ENCODE measurements at regions not wholly inside any gene's neighbourhood (a gene's known extent, or its start where the extent isn't known, plus 50 kb on each side); places are given as distances from the start of the nearest gene placed in this dataset.
"Not testable (repeated sequence)": the region's sequence is repeated elsewhere in the genome, so short reads cannot be mapped to it uniquely, and the experiment has no call there.

DNA sequence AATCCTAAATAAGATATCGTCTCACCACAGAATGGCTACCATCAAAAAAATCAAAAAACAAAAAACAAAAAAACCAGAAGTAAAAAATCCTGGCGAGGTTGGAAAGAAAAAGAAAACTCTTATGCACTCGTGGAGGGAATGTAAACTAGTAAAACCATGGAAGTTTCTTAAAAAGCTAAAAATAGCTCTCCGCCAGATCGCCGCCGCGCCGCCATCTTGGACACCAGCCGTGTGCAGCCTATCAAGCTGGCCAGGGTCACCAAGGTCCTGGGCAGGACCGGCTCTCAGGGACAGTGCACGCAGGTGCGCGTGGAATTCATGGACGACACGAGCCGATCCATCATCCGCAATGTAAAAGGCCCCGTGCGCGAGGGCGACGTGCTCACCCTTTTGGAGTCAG lies 71.7 kb downstream of the TBC1D28 start:
- H3K9me2 ChIP-seq (replicated peaks; ENCODE audit: low read depth, low read length); H3F3A ChIP-seq (ENCODE audit: low read depth); H3K9ac ChIP-seq (ENCODE audit: low read depth, low read length, poor library complexity, severe bottlenecking); H4K20me1 ChIP-seq (ENCODE audit: insufficient read depth, low read length, poor library complexity, severe bottlenecking); H3K36me3 ChIP-seq (ENCODE audit: insufficient read depth, low read length); H3K79me2 ChIP-seq (ENCODE audit: insufficient read depth, low read length); H3K4me2 ChIP-seq (ENCODE audit: low read depth, low read length, poor library complexity, severe bottlenecking); H3K4me1 ChIP-seq (ENCODE audit: insufficient read depth, low read length, poor library complexity, severe bottlenecking); H3K9me3 ChIP-seq (ENCODE audit: insufficient read depth, low read depth, low read length); H3K4me3 ChIP-seq (ENCODE audit: low read length, poor library complexity, severe bottlenecking); H2AFZ ChIP-seq (ENCODE audit: low read length); H3K27me3 ChIP-seq (ENCODE audit: insufficient read depth, low read length, poor library complexity, severe bottlenecking): not testable (repeated sequence)

DNA sequence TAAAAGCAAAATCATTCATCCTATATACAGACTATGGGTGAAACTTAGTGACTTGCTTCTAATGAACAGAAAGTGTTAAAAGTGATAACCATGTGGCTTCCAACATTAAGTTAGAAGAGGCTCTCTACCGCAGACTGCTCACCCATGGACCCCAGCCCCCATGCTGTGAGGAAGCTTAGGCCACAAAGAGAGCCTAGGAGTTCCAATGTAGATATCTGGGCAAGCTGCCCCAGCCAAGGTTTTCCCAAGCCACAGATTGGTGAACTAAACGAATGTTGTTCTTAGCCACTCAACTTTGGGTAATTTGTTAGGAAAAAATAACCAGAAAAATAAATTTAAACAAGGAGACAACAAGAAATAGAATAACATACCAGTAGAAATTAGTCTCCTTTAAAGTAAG lies 70.1 kb downstream of the TBC1D28 start:
- not testable (repeated sequence) for H3K4me1 ChIP-seq (ENCODE audit: insufficient read depth, low read length, poor library complexity, severe bottlenecking); H3F3A ChIP-seq (ENCODE audit: low read depth); H2AFZ ChIP-seq (ENCODE audit: low read length); H3K9me3 ChIP-seq (ENCODE audit: insufficient read depth, low read depth, low read length); H3K4me3 ChIP-seq (ENCODE audit: low read length, poor library complexity, severe bottlenecking); H3K36me3 ChIP-seq (ENCODE audit: insufficient read depth, low read length); H3K79me2 ChIP-seq (ENCODE audit: insufficient read depth, low read length); H3K9me2 ChIP-seq (replicated peaks; ENCODE audit: low read depth, low read length); H3K9ac ChIP-seq (ENCODE audit: low read depth, low read length, poor library complexity, severe bottlenecking); H3K27me3 ChIP-seq (ENCODE audit: insufficient read depth, low read length, poor library complexity, severe bottlenecking); H4K20me1 ChIP-seq (ENCODE audit: insufficient read depth, low read length, poor library complexity, severe bottlenecking); H3K4me2 ChIP-seq (ENCODE audit: low read depth, low read length, poor library complexity, severe bottlenecking)
